Choroid plexus epithelial cell (primary cell): ENCODE measurements at regions not wholly inside any gene's neighbourhood (a gene's known extent, or its start where the extent isn't known, plus 50 kb on each side); places are given as distances from the start of the nearest gene placed in this dataset.
A peak's percentile ranks its signal among the peaks of the same experiment; 100 is the strongest.

Source experiments
- DNase-seq: peaks from one replicate; pipeline ENCODE4 v3.0.0-alpha.2; 2010; ENCODE audit warnings: low read depth
- H3K4me3 ChIP-seq: 2 replicates; pipeline ENCODE4 v1.5.1; 2011; ENCODE audit warnings: low read depth, mild to moderate bottlenecking, control low read depth, low read length, moderate library complexity
- TF ChIP-seq, protein P1 (sequence below): conservative IDR thresholded peaks from 2 replicates; pipeline ENCODE4 v1.5.1; 2011; ENCODE audit warnings: low read depth, mild to moderate bottlenecking, control low read depth, inconsistent platforms, low read length, moderate library complexity

DNA sequence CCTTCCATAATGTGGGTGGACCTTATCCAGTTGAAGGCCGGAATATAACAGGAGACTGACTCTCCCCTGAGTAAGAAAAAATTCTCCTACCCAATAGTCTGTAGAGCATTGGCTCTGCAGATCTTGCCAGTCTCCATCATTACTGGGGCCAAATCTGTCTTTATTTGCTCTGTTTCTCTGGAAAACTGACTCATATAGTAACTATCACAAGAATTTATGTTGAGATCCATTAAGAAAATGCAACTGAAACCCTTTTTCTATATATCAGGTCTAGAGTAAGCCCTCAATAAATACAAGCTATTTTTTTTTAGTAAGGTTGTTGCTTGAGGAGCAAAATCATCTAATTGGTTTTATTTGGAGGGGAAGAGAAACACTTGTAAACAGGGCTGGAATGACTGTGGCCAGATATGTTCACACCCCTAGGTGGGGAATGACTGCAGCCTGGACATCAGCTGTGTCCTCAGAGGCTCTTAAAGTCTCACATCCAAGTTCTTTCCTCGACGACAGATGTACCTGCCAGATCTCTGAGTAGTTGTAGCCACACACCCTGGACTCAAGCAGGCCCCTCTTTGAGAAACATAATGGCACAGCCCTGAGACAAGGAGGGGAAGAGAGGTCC lies 339.7 kb downstream of the TNS1 start:
- H3K4me3 ChIP-seq: no peak overlapping the region
- peak; percentile 29 for DNase-seq
- TF ChIP-seq, protein P1, sequence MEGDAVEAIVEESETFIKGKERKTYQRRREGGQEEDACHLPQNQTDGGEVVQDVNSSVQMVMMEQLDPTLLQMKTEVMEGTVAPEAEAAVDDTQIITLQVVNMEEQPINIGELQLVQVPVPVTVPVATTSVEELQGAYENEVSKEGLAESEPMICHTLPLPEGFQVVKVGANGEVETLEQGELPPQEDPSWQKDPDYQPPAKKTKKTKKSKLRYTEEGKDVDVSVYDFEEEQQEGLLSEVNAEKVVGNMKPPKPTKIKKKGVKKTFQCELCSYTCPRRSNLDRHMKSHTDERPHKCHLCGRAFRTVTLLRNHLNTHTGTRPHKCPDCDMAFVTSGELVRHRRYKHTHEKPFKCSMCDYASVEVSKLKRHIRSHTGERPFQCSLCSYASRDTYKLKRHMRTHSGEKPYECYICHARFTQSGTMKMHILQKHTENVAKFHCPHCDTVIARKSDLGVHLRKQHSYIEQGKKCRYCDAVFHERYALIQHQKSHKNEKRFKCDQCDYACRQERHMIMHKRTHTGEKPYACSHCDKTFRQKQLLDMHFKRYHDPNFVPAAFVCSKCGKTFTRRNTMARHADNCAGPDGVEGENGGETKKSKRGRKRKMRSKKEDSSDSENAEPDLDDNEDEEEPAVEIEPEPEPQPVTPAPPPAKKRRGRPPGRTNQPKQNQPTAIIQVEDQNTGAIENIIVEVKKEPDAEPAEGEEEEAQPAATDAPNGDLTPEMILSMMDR: no peak

DNA sequence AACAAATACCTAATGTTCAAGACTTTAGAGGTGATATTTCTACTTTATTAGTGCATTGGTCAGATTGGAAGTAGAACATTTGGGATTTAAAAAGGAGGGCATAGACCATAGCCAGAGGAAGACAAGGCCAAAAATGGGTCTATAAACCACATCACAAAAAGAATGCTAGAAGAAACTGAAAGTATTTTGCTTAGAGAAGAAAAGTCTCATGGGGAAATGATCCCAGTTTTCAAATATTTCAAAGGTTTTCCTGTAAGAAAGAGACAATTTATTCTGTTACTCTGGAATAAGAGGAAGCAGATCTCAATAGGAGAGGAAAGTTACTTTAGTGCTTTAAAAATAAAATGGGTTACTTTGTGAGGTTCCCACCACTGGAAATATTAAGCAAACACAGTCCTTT lies 341.4 kb downstream of the TNS1 start:
- TF ChIP-seq, protein P1: no peak
- no peak overlapping the region for H3K4me3 ChIP-seq
- no peak for DNase-seq

DNA sequence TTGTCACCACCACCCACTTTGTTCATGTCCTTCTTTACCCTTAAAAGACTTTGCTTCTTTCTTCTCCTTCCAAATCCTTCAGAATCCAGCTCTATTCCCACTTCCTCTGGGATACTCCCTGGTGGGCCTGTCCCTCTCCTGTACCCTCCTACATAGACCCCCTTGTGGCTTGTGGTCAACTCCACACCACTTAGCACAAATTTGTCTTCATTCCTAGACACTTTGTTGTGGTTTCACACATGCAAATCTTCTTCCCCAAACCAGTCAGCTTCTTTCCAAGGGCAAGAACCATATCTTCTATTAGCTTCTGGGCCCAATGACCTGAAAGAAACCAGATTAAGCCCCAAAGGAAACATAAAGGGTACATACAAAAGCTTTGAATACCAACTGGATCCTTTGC lies 342.4 kb downstream of the TNS1 start:
- no peak for DNase-seq
- no peak overlapping the region for H3K4me3 ChIP-seq
- TF ChIP-seq, protein P1: no peak

DNA sequence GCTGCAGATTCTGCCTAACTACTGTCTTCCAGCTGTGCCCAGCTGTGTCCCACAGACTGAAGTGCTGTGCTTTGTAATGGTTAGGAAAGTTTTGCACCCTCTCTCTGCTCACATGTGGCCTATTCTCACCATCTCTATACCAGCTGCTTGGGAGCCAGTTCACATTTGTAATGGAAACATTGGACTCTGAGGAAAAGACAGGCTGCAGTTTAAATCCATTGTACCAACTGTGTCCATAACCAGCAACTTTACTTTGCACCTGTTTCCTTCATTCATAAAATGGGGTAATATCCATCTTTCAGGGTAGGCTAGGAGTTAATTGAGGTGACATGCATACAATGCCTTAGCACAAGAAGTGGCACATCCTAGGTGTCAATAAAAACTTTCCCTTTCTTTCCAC lies 344.0 kb downstream of the TNS1 start:
- no peak overlapping the region for H3K4me3 ChIP-seq
- TF ChIP-seq, protein P1: no peak
- DNase-seq: no peak

- TF ChIP-seq, protein P1: no peak
- H3K4me3 ChIP-seq: no peak overlapping the region
- DNase-seq: no peak
These were observed 345.5 kb downstream of the TNS1 start for GRCh38 chr2:217657252-217657651.

- H3K4me3 ChIP-seq: no peak overlapping the region
- TF ChIP-seq, protein P1: no peak
- no peak for DNase-seq
These were observed 346.5 kb downstream of the TNS1 start for GRCh38 chr2:217656316-217656715.

DNA sequence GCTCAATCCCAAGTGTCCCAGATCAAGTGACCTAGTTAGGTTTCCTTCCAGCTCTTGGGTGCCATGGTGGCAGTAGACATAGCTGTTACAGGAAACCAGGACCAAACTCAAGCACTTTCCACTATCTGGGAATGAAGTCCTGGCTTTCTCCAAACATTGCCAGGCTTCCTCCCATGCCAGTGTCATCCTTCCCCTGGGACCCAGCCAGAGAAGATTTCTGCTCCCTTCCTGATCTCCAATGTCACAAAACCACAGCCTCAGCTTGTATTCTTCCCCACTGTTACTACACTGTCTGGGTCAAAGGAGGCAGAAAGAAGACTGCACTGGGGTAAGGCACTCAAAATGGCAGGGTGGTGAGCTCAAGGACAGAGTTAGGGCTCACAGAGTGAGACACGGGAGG lies 347.1 kb downstream of the TNS1 start:
- TF ChIP-seq, protein P1: no peak
- no peak for DNase-seq
- no peak overlapping the region for H3K4me3 ChIP-seq
